KBM-7 (cell line): ENCODE measurements at regions not wholly inside any gene's neighbourhood (a gene's known extent, or its start where the extent isn't known, plus 50 kb on each side); places are given as distances from the start of the nearest gene placed in this dataset.

ENCODE experiments used
- DNase-seq: peaks from one replicate; pipeline ENCODE4 v3.0.0-alpha.2; 2015
- in situ Hi-C: fragments of 300-500 bp; cut with MboI; formaldehyde crosslinking; loops from 2 replicates; pipeline ENCODE4 v1.14.3; 2020; ENCODE audit warnings: low sequenced_read_pairs, low pct_unique_long_range_greater_than_20kb, mixed read lengths

GRCh38 chr11:70717936-70718595 is 319.7 kb downstream of the CTTN start:
- in situ Hi-C loops: no loop called here
- no peak for DNase-seq

- DNase-seq: no peak
Observed at GRCh38 chr11:70719516-70719915, 321.2 kb downstream of the CTTN start.

GRCh38 chr11:70720281-70720680 is 322.0 kb downstream of the CTTN start:
- in situ Hi-C loops: no loop called here
- no peak for DNase-seq

More at GRCh38 chr11:70719516-70719915, 321.2 kb downstream of the CTTN start:
- in situ Hi-C loops: no loop called here

GRCh38 chr11:70721006-70721405 is 322.7 kb downstream of the CTTN start:
- in situ Hi-C loops: no loop called here
- DNase-seq: no peak

GRCh38 chr11:70725278-70725677 is 326.9 kb downstream of the CTTN start:
- DNase-seq: no peak
- in situ Hi-C loops: no loop called here

- DNase-seq: no peak
- in situ Hi-C loops: no loop called here
Observed at GRCh38 chr11:70725739-70726138, 327.4 kb downstream of the CTTN start.

- DNase-seq: no peak
Observed at GRCh38 chr11:70727021-70727420, 328.7 kb downstream of the CTTN start.

GRCh38 chr11:70727899-70728620 is 329.7 kb downstream of the CTTN start:
- no peak for DNase-seq
- in situ Hi-C loops: no loop called here

More at GRCh38 chr11:70727021-70727420, 328.7 kb downstream of the CTTN start:
- in situ Hi-C loops: no loop called here

- in situ Hi-C loops: no loop called here
- no peak for DNase-seq
Observed at GRCh38 chr11:70729949-70730348, 331.6 kb downstream of the CTTN start.

GRCh38 chr11:70730411-70730810 is 332.1 kb downstream of the CTTN start:
- no peak for DNase-seq
- in situ Hi-C loops: no loop called here

- DNase-seq: no peak
- in situ Hi-C loops: no loop called here
Observed at GRCh38 chr11:70731271-70732022, 333.1 kb downstream of the CTTN start.

GRCh38 chr11:70732023-70732880 is 333.9 kb downstream of the CTTN start:
- DNase-seq: no peak

GRCh38 chr11:70732881-70733196 is 334.5 kb downstream of the CTTN start:
- DNase-seq: no peak
- in situ Hi-C loops: no loop called here

More at GRCh38 chr11:70732023-70732880, 333.9 kb downstream of the CTTN start:
- in situ Hi-C loops: no loop called here

- DNase-seq: no peak
Observed at GRCh38 chr11:70733327-70734325, 335.3 kb downstream of the CTTN start.

GRCh38 chr11:70734379-70734778 is 336.1 kb downstream of the CTTN start:
- no peak for DNase-seq
- in situ Hi-C loops: no loop called here

More at GRCh38 chr11:70733327-70734325, 335.3 kb downstream of the CTTN start:
- in situ Hi-C loops: no loop called here

- in situ Hi-C loops: no loop called here
- DNase-seq: no peak
Observed at GRCh38 chr11:70734911-70735310, 336.6 kb downstream of the CTTN start.

GRCh38 chr11:70735976-70736375 is 337.6 kb downstream of the CTTN start:
- in situ Hi-C loops: no loop called here
- no peak for DNase-seq

- in situ Hi-C loops: no loop called here
- no peak for DNase-seq
Observed at GRCh38 chr11:70736461-70736860, 338.1 kb downstream of the CTTN start.
